Adrenal gland (tissue), 5 donors: ENCODE measurements at regions not wholly inside any gene's neighbourhood (a gene's known extent, or its start where the extent isn't known, plus 50 kb on each side); places are given as distances from the start of the nearest gene placed in this dataset.

ENCODE experiments used
- CTCF ChIP-seq, 6 experiments: fragments of 450-650 bp in 4 of 6; fragments of 200-600 bp in 2 of 6; sonication (generic) in 1 of 6; IDR thresholded peaks; 1 replicate in 5 of 6; 2 replicates in 1 of 6; pipeline versions ENCODE4 v1.5.1 to v1.8.0; 2016 to 2021; ENCODE audit warnings: antibody characterized with exemption in 6 of 6, mild to moderate bottlenecking in 2 of 6, moderate library complexity in 1 of 6
- POLR2A ChIP-seq, 2 donors: fragments of 450-650 bp; IDR thresholded peaks; one replicate each; pipeline ENCODE4 v1.6.1; 2017; ENCODE audit warnings: antibody characterized with exemption in 2 of 2, mild to moderate bottlenecking in 2 of 2, moderate library complexity in 1 of 2
- donor health status: DM: no; HTN: no; CAD: no.

- no peak for TF ChIP-seq CTCF (IDR thresholded peaks at IDR 0.05)
- TF ChIP-seq POLR2A (IDR thresholded peaks at IDR 0.05), result no peak
Observed at GRCh38 chr13:30818323-30818960, 83.1 kb downstream of the ALOX5AP start.
